ENCODE measurements at regions not wholly inside any gene's neighbourhood (a gene's known extent, or its start where the extent isn't known, plus 50 kb on each side); places are given as distances from the start of the nearest gene placed in this dataset.

DNA sequence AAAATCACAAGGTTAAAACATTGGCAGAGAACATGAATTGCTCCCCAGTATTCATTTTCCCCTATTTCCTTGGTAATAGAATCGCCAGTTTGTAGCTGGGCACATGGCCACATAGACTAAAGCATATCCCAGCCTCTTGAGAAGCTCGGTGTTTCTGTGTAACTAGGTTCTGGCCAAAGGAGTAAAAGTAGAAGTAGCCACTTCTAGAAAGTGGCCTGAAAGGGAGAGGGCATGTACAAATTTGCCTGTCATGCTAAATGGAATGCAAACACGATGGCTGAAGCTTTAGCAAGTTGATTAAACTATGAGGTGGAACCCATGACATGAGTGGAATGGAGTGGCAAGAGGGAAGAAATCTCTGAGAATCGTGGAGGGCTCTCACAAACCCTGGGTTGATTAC lies 173.7 kb upstream of the EGLN3 start:
- POLR2A ChIA-PET: no interaction called here
- Histone ChIP-seq H3K4me1 (ENCODE audit: control insufficient read depth in 2 of 2, insufficient read depth in 2 of 2, low read length in 2 of 2) (no peaks in the 10 kb centered on the region), H3K9ac (ENCODE audit: low read length) (no peak overlapping the region), H4K20me1 (ENCODE audit: control insufficient read depth, insufficient read depth, low read length, poor library complexity, severe bottlenecking) (no peaks in the 10 kb centered on the region), H3K9me3 (ENCODE audit: control extremely low read depth in 1 of 3, control insufficient read depth in 2 of 3, insufficient read depth in 1 of 3, low read length in 2 of 3) (peaks cover 0 to 3% (median 0%) of the 10 kb centered on the region in 3 donors), H3K27ac (ENCODE audit: low read length in 2 of 2) (no peak overlapping the region), H3K27me3 (replicated peaks in 1 of 4; ENCODE audit: control extremely low read depth in 1 of 4, control insufficient read depth in 3 of 4, insufficient read depth in 4 of 4, low read length in 3 of 4) (no peaks in the 10 kb centered on the region), H2AFZ (ENCODE audit: insufficient read depth, low read depth, low read length, poor library complexity, severe bottlenecking) (no peak overlapping the region), H3K4me2 (replicated peaks; ENCODE audit: low read depth, low read length, poor library complexity, severe bottlenecking) (no peak overlapping the region), H3K79me2 (ENCODE audit: control insufficient read depth, insufficient read depth, low read length) (no peaks in the 10 kb centered on the region), H3K4me3 (ENCODE audit: control extremely low read depth in 1 of 5, extremely low read depth in 1 of 5, insufficient read depth in 1 of 5, low read depth in 2 of 5, low read length in 4 of 5) (no peak overlapping the region), H3K36me3 (replicated peaks in 1 of 2; ENCODE audit: control extremely low read depth in 1 of 2, control insufficient read depth in 1 of 2, extremely low read depth in 1 of 2, insufficient read depth in 2 of 2, low read length in 1 of 2) (no peaks in the 10 kb centered on the region)
- CTCF ChIA-PET: no interaction called here
- Mint-ChIP-seq H3K4me3 (no peak overlapping the region), H3K27ac (no peak overlapping the region), H3K4me1 (no peaks in the 10 kb centered on the region), H3K27me3 (no peaks in the 10 kb centered on the region), H3K9me3 (ENCODE audit: insufficient read depth) (no peaks in the 10 kb centered on the region)
- TF ChIP-seq, protein P1, sequence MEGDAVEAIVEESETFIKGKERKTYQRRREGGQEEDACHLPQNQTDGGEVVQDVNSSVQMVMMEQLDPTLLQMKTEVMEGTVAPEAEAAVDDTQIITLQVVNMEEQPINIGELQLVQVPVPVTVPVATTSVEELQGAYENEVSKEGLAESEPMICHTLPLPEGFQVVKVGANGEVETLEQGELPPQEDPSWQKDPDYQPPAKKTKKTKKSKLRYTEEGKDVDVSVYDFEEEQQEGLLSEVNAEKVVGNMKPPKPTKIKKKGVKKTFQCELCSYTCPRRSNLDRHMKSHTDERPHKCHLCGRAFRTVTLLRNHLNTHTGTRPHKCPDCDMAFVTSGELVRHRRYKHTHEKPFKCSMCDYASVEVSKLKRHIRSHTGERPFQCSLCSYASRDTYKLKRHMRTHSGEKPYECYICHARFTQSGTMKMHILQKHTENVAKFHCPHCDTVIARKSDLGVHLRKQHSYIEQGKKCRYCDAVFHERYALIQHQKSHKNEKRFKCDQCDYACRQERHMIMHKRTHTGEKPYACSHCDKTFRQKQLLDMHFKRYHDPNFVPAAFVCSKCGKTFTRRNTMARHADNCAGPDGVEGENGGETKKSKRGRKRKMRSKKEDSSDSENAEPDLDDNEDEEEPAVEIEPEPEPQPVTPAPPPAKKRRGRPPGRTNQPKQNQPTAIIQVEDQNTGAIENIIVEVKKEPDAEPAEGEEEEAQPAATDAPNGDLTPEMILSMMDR (IDR thresholded peaks at IDR 0.05): no peak
- no peak for TF ChIP-seq EZH2 (IDR thresholded peaks at IDR 0.05; ENCODE audit: borderline replicate concordance, insufficient read depth, low read depth, low read length, poor library complexity, severe bottlenecking)
- intact Hi-C loops (cut with micrococcal nuclease): no loop called here
- ATAC-seq (ENCODE audit: low read depth): no peak
- DNase-seq: no peak
- 85% methylated on average over 2 of the region's 4 CpGs for WGBS (ENCODE audit: insufficient coverage)

DNA sequence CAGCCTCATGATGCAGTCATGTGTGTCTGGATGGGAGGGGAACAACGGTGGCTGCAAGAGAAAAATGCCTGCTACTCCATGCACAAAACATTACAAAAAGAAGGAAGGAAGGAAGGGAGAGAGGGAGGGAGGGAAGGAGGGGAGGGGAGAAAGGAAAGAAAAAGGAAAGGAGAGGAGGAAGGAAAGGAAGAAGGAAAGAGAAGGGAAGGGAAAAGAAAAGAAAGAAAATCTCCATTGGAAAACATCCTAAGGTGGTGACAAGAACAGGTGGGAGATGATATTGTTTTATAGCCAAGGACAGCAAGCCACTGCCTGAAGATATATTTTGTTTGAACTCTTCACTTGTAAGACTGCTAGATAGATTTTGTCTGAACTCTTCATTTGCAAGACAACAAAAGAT lies 171.8 kb upstream of the EGLN3 start:
- no peaks in the 10 kb centered on the region for H3K36me3 ChIP-seq (replicated peaks in 1 of 2; ENCODE audit: control extremely low read depth in 1 of 2, control insufficient read depth in 1 of 2, extremely low read depth in 1 of 2, insufficient read depth in 2 of 2, low read length in 1 of 2)
- TF ChIP-seq, protein P1 (IDR thresholded peaks at IDR 0.05): no peak
- no peak for TF ChIP-seq EZH2 (IDR thresholded peaks at IDR 0.05; ENCODE audit: borderline replicate concordance, insufficient read depth, low read depth, low read length, poor library complexity, severe bottlenecking)
- Mint-ChIP-seq H3K27ac (no peak overlapping the region), H3K4me1 (no peaks in the 10 kb centered on the region), H3K9me3 (ENCODE audit: insufficient read depth) (no peaks in the 10 kb centered on the region), H3K27me3 (no peaks in the 10 kb centered on the region), H3K4me3 (no peak overlapping the region)
- H3K4me2 ChIP-seq (replicated peaks; ENCODE audit: low read depth, low read length, poor library complexity, severe bottlenecking): no peak overlapping the region
- no peak overlapping the region for H2AFZ ChIP-seq (ENCODE audit: insufficient read depth, low read depth, low read length, poor library complexity, severe bottlenecking)
- no peaks in the 10 kb centered on the region for H4K20me1 ChIP-seq (ENCODE audit: control insufficient read depth, insufficient read depth, low read length, poor library complexity, severe bottlenecking)
- H3K27me3 ChIP-seq (replicated peaks in 1 of 4; ENCODE audit: control extremely low read depth in 1 of 4, control insufficient read depth in 3 of 4, insufficient read depth in 4 of 4, low read length in 3 of 4): no peaks in the 10 kb centered on the region
- CTCF ChIA-PET: no interaction called here
- DNase-seq (no peak), ATAC-seq (ENCODE audit: low read depth) (no peak)
- H3K4me3 ChIP-seq (ENCODE audit: control extremely low read depth in 1 of 5, extremely low read depth in 1 of 5, insufficient read depth in 1 of 5, low read depth in 2 of 5, low read length in 4 of 5): no peak overlapping the region
- no CpG with 5 or more reads among the region's 1 CpG for WGBS (ENCODE audit: insufficient coverage)
- H3K79me2 ChIP-seq (ENCODE audit: control insufficient read depth, insufficient read depth, low read length): no peaks in the 10 kb centered on the region
- H3K27ac ChIP-seq (ENCODE audit: low read length in 2 of 2): no peak overlapping the region
- POLR2A ChIA-PET: no interaction called here
- no peaks in the 10 kb centered on the region for H3K9me3 ChIP-seq (ENCODE audit: control extremely low read depth in 1 of 3, control insufficient read depth in 2 of 3, insufficient read depth in 1 of 3, low read length in 2 of 3)
- H3K9ac ChIP-seq (ENCODE audit: low read length): no peak overlapping the region
- intact Hi-C loops (cut with micrococcal nuclease): no loop called here
- H3K4me1 ChIP-seq (ENCODE audit: control insufficient read depth in 2 of 2, insufficient read depth in 2 of 2, low read length in 2 of 2): no peaks in the 10 kb centered on the region
